ENCODE measurements at regions not wholly inside any gene's neighbourhood (a gene's known extent, or its start where the extent isn't known, plus 50 kb on each side); places are given as distances from the start of the nearest gene placed in this dataset. TPM values are rescaled to one million over a fixed set of nuclear protein-coding genes. Genes with fewer than 3 reads are reported as not detected.

DNA sequence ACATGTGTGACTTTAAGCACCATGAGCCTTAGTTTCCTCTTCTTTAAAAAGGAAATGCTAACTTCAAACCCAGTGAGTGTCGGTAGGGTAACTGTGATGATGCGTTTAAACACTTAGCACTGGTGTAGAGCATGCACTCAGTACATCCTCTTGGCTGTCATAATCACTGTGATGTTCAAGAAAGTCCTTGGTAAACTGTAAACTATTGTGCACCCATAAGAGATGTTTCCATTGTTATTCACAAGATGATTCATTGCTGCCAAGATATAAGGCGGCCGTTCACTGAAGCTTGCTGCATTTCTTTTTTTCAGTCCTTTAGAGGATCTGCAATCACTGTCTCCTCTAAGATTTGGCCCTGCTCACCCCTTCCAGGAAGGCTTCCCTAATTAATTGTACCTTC is 61.8 kb upstream of the DAB1 start:
- no peak for TF ChIP-seq CTCF (IDR thresholded peaks at IDR 0.05; ENCODE audit: insufficient read depth, low read depth, low read length)
- peak; percentile 27 for DNase-seq (ENCODE audit: low read depth)
- H3K4me3 ChIP-seq (ENCODE audit: low read depth, low read length) = no peak overlapping the region

- no peak overlapping the region for H3K4me3 ChIP-seq (ENCODE audit: low read depth, low read length)
- no peak for DNase-seq (ENCODE audit: low read depth)
These were observed 60.1 kb upstream of the DAB1 start for GRCh38 chr1:57483954-57484353.

DNA sequence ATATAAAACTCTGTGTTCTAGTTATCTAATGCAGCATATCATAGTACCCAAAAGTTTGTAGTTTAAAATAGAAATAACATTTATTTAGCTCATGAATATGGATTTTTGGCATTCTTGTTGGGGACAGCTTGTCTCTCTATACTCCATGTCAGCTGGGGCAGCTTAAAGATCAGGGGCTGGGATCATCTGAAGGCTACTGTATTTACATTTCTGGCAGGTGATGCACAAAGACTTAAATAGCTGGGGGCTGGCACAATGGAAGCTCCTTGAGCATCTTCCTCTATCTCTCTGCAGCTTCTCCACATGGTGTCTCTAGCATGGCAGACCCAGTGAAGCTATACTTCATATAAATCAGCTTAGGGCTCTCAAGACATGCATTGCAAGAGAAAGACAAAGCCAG is 55.6 kb upstream of the DAB1 start:
- TF ChIP-seq CTCF (IDR thresholded peaks at IDR 0.05; ENCODE audit: insufficient read depth, low read depth, low read length) = no peak
- H3K4me3 ChIP-seq (ENCODE audit: low read depth, low read length) = no peak overlapping the region
- no peak for DNase-seq (ENCODE audit: low read depth)

More at GRCh38 chr1:57483954-57484353, 60.1 kb upstream of the DAB1 start:
- no peak for TF ChIP-seq CTCF (IDR thresholded peaks at IDR 0.05; ENCODE audit: insufficient read depth, low read depth, low read length)

DNA sequence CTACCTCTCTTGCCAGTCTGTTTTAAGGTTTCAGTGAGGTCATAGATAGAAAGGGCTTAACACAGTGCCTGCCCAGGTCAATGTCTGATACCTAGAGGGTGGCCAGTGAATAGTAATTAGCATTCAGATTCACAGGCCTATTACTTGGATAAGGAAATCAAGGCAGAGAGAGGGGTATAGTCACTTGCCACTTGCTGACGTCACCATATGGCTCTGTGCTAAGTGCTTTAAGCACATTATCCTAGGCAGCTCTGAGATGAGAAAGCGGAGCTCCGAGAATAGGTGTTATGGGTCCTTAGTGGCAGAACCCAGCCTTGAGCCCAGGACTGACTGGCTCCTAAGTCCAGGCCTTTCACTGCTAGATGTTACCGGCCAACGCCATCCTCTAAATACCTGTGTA is 51.5 kb upstream of the DAB1 start:
- no peak for TF ChIP-seq CTCF (IDR thresholded peaks at IDR 0.05; ENCODE audit: insufficient read depth, low read depth, low read length)
- DNase-seq (ENCODE audit: low read depth) = no peak
- H3K4me3 ChIP-seq (ENCODE audit: low read depth, low read length) = no peak overlapping the region

DNA sequence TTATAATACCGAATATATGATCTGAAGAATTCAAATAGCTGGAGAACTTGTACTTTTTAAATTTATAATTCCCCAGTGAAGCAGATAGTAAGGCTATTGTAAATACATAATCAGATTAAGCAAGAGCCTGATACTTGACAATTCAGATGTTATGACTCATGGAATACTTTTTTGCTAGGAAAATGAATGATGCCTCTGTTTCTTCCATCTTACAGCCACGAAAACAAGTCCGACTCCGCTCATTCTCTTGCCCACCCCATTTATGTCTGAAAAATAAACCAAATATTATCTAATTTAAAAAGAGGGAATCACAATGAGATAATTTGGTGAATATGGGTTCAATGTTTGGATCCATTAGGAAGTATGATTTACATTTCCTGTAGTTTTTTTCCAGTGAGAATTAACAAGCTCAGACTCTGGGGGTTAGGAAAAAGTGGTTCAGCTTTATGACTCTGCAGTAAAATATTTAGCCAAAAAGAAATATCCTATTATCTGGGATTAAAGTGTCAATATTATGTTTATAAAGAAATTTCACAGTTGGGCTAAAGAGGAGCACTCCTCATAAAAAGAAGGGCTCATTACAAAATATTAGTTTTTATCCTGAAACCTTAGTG is 50.4 kb upstream of the DAB1 start:
- DNase-seq (ENCODE audit: low read depth) = peak; percentile 7
- TF ChIP-seq CTCF (IDR thresholded peaks at IDR 0.05; ENCODE audit: insufficient read depth, low read depth, low read length) = no peak
- no peak overlapping the region for H3K4me3 ChIP-seq (ENCODE audit: low read depth, low read length)

Small RNAs in the stretch of these regions (small RNA-seq; reads per million reads assigned to genes)
- not detected for gene AL445193.1

Data from fibroblast of villous mesenchyme (primary cell).